ENCODE measurements at regions not wholly inside any gene's neighbourhood (a gene's known extent, or its start where the extent isn't known, plus 50 kb on each side); places are given as distances from the start of the nearest gene placed in this dataset.
"Not testable (repeated sequence)": the region's sequence is repeated elsewhere in the genome, so short reads cannot be mapped to it uniquely, and the experiment has no call there.

GRCh38 chr6:140708441-140708840 lies 1334.0 kb upstream of the CITED2 start:
- DNase-seq, result no peak

GRCh38 chr6:140704008-140704407 lies 1329.6 kb upstream of the CITED2 start:
- DNase-seq, result not testable (repeated sequence)

- DNase-seq, result no peak
Observed at GRCh38 chr6:140697585-140697984, 1323.1 kb upstream of the CITED2 start.

GRCh38 chr6:140684776-140685550 lies 1310.5 kb upstream of the CITED2 start:
- DNase-seq, result peak; percentile 57

GRCh38 chr6:140677781-140678528 lies 1303.5 kb upstream of the CITED2 start:
- no peak for DNase-seq

GRCh38 chr6:140671926-140672325 lies 1297.5 kb upstream of the CITED2 start:
- DNase-seq, result no peak

GRCh38 chr6:140670021-140670420 lies 1295.6 kb upstream of the CITED2 start:
- no peak for DNase-seq

- no peak for DNase-seq
Observed at GRCh38 chr6:140669321-140669720, 1294.9 kb upstream of the CITED2 start.

- DNase-seq, result no peak
Observed at GRCh38 chr6:140663772-140664171, 1289.3 kb upstream of the CITED2 start.

GRCh38 chr6:140663094-140663493 lies 1288.6 kb upstream of the CITED2 start:
- no peak for DNase-seq

GRCh38 chr6:140661691-140662090 lies 1287.2 kb upstream of the CITED2 start:
- no peak for DNase-seq

GRCh38 chr6:140660295-140660694 lies 1285.8 kb upstream of the CITED2 start:
- DNase-seq, result no peak

GRCh38 chr6:140653972-140654371 lies 1279.5 kb upstream of the CITED2 start:
- no peak for DNase-seq

GRCh38 chr6:140653506-140653905 lies 1279.1 kb upstream of the CITED2 start:
- no peak for DNase-seq

- not testable (repeated sequence) for DNase-seq
Observed at GRCh38 chr6:140649502-140649901, 1275.1 kb upstream of the CITED2 start.

- not testable (repeated sequence) for DNase-seq
Observed at GRCh38 chr6:140647322-140647721, 1272.9 kb upstream of the CITED2 start.

GRCh38 chr6:140644017-140644416 lies 1269.6 kb upstream of the CITED2 start:
- no peak for DNase-seq

GRCh38 chr6:140641412-140641811 lies 1267.0 kb upstream of the CITED2 start:
- DNase-seq, result no peak

GRCh38 chr6:140636908-140637402 lies 1262.5 kb upstream of the CITED2 start:
- peak; percentile 78 for DNase-seq

- no peak for DNase-seq
Observed at GRCh38 chr6:140636271-140636907, 1261.9 kb upstream of the CITED2 start.

- DNase-seq, result no peak
Observed at GRCh38 chr6:140627002-140627401, 1252.6 kb upstream of the CITED2 start.

GRCh38 chr6:140623498-140623897 lies 1249.0 kb upstream of the CITED2 start:
- no peak for DNase-seq

GRCh38 chr6:140620496-140620895 lies 1246.0 kb upstream of the CITED2 start:
- no peak for DNase-seq

- DNase-seq, result no peak
Observed at GRCh38 chr6:140609956-140610355, 1235.5 kb upstream of the CITED2 start.
